HPDE6-E6E7 (cell line): ENCODE measurements at regions not wholly inside any gene's neighbourhood (a gene's known extent, or its start where the extent isn't known, plus 50 kb on each side); places are given as distances from the start of the nearest gene placed in this dataset.
"Not testable (repeated sequence)": the region's sequence is repeated elsewhere in the genome, so short reads cannot be mapped to it uniquely, and the experiment has no call there.

Experiments
- DNase-seq: peaks from one replicate; pipeline ENCODE4 v3.0.0; 2011; ENCODE audit warnings: missing footprints; ENCODE audit errors: extremely low spot score

DNA sequence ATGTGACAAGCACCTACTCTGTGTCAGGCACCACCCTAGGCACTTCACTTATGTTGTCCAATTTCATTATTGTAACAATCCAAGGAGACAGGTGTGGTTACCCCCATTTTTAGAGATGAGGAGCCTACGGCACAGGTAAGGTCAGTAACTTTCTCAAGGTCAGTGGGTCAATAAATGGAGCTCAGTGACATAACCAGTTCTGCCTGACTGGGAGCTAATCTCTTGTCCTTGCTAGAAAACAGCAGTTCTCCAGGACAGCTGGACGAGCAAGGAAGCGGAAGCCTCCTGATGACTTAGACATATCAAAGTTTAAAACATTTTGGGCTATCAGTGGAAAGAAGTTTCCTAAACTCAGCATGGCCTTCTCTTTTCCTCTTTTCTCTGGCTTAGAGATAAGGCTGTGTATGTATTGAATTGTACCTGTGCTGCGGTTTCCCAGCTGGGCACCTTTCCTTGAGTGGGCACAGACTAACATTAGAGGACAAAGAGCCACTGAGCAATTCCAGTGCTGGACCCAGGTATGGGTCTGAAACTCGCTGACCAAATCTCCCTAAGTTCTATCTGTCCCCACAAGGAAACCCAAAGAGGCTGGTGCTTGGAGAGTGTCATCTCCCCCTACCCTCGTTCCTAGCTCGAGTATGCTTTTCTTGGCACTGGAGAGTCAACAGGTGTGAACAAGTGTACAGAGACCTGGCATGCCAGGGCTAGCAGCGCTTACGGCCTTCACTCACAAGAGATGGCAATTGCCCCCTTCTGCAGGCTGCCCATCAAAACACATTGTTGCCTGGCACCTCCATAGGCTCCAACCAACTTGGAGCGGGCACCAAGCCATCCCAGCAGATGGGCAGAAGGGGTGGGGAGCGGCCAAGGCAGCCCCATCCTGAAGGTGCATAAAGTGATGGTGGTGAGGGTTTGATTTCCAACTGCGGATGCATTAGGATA, 456.1 kb upstream of the PROX1 start:
- no peak for DNase-seq

DNA sequence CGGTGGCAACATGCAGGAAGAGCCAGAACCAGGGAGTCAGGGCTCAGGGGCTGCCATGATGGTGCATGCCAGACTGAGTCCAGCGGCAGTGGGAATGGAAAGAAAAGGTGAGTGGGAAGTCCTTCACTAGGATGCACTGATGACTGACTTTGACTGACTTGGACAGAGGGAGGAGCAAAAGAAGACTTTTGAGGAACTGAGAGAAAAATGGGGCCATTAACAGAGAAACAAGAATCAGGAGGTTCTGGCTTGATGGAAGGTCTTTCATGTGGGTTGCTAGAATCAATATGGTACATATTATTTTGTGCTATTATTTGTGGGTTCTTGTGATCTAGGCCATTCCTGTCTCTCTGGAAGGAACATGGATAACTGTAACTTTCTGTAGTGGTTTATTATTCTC, 454.6 kb upstream of the PROX1 start:
- no peak for DNase-seq

DNA sequence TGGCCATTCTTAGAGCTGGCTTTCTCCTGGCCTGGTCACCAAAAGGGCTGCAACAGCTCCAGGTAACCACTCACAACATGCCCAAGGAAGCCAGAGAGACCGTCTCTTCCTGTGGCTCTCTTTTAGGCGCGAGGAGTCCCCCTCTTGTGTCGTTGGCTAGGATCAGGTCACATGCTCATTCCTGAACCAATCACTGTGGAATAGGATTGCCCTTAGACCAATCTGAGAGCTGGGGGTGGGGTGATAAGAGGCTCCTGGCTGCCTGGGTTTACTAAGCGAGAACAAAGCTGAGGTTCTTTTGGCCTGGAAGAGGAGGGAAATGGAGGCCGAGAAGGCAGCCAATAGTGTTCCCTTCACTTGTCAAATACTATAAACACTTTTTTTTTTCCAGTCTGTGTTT, 452.1 kb upstream of the PROX1 start:
- DNase-seq, result no peak

DNA sequence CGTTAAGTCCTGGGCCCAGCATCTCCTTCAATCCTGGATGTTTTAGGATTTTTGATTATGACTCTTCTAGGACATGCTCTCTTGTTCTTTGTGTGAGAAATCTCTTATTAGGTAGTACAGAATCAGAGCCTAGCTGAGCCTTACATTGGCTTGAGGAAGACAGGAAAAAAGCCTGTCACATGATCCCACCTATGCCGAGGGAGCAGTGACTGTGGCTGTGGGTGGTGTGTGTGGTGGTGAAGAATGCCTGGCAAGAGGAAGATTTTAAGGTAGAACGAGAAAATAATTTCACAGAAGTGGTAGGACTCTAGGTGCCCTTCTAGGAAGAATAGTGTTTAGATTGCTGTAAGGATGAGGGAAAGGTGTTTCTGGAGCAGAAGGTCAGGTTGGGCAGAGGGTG, 449.5 kb upstream of the PROX1 start:
- DNase-seq, result no peak

DNA sequence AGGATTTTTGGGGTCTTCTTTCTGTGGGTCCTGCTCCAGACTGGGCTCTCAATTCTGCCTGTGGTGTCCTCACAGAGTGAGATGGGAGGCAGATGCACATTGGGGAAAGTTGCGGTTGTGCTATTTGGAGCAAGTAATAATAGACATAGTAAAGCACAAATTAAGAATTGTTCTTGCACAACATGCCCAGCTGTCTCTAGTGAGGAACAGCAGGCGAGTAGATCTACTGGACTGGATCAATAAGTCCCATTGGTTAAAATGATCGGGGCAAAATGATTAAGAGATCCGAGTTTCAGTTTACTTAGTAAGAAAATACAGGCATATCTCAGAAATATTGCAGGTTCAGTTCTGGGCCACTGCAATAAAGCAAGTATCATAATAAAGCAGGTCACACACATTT, 448.3 kb upstream of the PROX1 start:
- DNase-seq, result no peak

DNA sequence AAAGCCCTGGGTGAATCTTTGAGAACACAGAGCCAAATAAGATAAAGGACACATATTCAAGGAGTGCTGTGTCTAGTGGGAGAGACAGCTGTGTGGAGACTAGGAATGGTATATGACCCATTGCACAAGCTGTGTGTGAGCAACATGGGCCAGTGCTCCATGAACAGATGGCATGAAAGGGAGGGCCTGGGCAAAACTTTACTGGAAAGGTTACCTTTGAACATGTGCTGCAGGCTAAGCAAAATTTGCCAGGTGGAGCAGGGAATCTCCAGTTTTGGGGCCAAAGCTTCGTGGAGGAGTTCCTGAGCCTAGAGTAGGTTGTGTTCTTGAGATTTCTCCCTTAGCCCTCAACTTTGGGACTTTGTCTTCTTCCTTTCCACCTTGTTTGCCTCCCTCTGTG, 446.1 kb upstream of the PROX1 start:
- no peak for DNase-seq

DNA sequence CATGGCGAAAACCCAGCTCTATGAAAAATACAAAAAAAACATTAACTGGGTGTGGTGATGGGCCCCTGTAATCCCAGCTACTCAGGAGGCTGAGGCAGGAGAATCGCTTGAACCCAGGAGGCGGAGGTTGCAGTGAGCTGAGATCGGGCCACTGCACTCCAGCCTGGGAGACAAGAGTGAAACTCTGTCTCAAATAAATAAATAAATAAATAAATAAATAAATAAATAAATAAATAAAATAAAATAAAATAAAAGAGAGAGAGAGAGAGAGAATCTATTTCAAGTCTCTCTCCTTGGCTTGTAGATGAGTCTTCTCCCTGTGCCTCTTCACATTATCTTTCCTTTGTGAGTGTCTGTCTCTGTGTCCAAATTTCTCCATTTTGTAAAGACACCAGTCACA, 442.6 kb upstream of the PROX1 start:
- DNase-seq, result not testable (repeated sequence)

DNA sequence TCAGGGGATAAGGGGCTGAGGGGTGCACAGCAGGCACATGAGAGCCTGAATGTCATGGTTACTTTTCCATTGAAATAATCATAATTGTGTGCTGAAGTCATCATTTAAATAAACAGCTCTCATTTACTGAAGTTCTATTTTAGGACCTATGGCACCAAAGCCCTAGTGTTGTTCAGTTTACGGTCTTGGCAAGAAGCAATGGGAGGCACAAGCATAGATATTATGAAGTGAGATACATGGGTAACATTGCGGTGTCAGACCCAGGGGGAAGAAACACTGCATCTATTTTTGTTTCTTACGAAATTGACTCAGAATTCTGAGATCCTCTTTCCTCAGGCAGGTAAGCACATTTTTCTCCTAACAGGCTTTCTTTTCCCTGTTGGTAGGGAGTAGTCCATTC, 437.8 kb upstream of the PROX1 start:
- DNase-seq, result no peak

DNA sequence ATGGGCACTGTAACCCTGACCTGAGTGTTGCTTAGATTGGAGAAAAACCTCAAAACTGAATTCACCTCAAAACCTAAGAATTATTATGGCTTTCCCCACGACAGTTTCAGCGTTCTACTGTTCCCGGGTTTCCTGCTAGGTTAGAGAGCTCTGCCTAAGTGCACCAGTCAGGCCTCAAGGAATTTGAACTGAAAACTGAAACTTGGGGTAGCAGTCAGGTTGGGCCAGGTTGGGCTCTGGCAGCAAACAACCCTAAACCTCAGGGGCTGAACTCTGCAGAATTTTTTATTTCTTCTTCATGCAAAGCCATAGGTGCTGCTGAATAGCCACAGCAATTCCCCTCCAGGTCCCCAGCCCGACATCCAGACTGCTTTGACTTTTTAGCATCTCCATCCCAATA, 437.0 kb upstream of the PROX1 start:
- DNase-seq, result no peak

DNA sequence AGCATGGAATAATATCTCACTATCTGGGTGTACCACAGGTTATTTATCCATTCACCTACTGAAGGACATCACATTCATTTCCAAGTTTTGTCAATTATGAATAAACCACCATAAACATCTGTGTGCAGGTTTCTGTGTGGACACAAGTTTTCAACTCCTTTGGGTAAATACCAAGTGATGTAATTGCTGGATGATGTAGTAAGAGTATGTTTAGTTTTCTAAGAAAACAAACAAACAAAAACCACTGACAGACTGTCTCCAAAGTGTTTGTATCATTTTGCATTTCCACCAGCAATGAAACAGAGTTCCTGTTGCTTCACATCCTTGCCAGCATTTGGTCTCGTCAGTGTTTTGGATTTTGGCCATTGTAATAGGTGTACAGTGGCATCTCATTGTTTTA, 435.7 kb upstream of the PROX1 start:
- no peak for DNase-seq

DNA sequence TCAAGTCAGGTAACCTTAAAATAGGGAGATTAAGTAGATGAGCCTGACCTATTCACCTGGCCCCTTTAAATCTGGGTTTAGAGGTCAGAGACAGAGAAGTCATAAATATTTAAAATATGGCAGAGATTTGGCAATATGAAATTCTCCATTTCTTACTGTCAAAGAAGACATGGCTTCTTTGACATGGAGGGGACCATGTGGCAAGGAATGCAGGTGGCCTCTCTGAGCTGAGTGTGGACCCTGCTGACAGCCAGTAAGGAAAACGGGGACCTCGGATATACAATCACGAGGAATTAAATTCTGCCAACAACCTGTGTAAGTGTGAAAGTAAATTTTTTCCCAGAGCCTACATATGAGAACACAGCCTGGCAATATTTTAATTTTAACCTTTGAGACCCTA, 427.5 kb upstream of the PROX1 start:
- DNase-seq, result no peak

DNA sequence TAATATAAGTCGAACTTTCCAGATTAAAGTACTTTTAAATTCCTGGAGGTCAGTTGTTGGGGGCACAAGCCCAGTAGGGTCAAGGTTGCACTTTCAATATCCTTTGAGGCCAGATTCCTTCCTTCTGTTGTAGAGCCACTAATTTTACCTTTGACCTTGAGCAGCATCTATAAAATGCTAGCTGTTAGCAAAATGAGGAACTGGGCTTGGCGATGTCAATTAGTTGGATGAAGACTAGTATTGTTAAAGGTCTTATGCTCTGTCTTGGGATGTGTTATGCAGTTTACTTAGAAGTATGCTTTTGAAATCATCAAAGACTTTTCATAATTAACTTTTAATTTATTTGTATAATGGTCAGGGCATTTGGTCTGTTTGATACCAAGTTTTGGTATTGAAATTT, 425.9 kb upstream of the PROX1 start:
- no peak for DNase-seq

DNA sequence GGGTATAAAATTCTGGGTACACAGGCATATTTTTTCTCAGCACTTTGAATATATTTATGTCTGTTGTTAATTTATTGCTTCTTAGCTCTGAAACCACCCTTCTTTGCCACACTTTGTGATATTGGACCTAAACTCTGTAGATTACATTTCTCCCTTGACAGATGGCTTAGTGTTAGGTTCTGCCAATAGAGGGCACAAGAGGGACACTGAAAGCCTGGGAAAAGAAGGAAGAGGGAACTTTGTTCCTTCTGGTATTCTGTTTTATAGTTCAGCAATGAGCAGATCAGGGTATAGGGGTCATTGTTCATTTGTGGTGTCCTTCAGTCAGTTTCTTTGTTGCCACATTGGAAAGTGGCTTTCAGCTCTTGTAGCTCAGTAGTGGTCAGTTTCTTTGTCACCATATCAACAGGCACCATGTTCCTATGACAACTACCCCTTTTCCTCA, 423.5 kb upstream of the PROX1 start:
- DNase-seq, result no peak

DNA sequence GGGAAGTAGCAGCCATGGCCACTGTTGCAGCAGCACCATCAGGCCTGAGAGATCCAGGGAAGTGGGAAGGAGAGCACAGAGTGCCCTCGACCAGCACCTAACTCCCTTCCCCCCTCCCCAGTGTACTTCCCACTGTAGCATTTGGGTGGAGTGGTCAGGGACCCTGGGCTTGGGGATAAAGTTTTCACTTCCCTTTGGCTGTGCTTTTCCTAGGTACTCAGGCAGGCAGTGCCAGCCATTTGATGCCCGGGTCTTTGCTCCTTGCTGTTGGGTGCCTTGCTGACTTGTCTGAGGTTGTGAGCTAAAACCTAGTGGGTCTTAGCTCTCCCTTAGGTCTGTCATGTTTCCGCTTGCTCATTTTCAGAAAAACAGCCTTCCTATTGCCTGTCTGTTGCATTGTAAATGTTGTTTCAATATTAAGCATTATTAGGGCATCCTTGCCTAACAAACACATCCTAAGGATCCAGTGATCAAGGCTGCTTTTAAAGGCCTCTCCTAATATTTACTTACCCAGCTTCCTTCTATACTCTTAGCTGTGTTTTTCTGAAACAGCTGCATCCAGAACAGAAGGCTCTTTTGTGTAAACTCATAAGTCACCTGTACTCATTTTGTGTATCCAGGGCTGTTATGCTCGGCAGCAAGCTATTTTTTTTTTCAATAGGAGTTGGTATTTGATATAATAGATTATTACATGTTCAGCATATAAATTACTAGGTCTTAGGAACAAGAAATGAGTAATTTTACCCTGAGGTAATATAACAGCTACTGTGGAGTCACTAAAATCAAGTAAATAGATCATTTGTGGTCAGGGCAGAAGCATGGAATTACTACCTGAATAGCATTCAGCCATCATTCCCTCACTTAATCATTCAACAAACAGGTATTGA, 418.6 kb upstream of the PROX1 start:
- DNase-seq, result no peak

DNA sequence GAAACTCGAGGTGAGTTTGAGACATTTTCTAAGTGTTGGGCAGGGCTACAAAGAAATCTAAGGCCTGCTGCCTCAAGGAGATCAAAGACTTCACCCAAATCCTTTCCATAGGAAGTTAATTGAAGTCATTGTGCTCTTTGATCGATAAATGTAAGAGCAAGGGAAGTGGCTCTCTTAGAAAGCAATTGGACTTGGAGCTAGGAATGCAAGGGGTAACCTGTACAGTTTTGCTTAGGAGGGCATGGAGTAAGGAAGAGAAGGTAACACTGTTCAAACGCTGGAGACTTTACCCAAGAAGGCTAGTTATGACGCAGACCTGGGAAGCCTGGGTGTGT, 418.0 kb upstream of the PROX1 start:
- DNase-seq, result no peak

DNA sequence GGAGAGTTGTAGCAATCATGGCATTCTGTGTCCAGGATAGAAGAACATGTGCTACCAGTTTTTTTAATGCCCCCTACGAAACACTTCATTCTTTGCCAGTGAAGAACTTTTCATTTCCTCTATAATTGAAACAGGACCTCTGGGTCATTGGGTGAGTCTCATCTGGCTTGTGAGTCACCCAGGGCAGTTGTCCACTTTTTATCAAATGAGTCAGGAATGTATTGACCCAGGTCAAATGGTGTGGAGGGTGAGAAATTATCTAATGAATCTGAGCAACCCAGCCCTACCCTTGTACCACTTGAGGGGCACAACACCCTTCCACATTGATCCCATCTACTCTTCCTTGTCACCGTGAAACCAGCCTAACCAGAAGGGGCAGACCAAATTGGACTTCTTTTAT, 417.3 kb upstream of the PROX1 start:
- DNase-seq, result no peak

DNA sequence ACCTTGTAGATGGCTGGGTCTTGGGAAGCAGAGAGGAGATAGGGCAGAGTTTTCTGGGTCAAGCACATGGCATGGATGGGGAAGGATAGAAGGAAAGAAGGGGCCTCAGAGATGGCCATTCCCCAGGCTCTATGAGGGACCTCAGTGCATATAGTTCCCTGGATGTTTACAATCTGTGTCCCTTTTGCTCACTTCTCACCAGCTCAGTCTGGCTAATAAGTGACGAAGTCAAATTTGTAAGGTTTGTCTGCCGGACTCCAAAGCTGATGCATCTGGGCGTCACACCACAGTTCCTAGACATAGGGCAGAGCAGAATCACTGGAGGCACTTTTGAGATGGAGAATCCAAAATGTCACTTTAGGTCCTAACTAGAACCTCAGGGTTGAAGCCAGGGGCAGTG, 416.4 kb upstream of the PROX1 start:
- no peak for DNase-seq

DNA sequence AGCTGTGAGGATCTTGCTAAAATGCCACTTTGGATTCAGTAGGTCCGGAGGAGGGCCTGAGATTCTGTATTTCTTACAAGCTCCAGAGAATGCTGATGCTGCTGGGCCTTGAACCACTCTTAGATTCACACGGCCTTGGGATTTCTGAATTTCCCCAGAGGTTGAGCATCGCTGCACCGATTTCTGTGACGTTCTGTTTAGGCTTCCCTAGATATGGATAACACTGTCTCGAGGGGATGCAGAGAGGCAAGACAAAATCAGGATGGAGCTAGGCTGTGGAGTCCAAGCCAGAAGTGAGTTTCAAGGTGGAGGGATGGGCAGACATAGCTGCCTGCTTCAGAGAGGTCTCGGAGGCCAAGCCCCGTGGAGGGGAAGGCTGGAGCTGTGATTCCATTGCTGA, 415.9 kb upstream of the PROX1 start:
- DNase-seq, result no peak

DNA sequence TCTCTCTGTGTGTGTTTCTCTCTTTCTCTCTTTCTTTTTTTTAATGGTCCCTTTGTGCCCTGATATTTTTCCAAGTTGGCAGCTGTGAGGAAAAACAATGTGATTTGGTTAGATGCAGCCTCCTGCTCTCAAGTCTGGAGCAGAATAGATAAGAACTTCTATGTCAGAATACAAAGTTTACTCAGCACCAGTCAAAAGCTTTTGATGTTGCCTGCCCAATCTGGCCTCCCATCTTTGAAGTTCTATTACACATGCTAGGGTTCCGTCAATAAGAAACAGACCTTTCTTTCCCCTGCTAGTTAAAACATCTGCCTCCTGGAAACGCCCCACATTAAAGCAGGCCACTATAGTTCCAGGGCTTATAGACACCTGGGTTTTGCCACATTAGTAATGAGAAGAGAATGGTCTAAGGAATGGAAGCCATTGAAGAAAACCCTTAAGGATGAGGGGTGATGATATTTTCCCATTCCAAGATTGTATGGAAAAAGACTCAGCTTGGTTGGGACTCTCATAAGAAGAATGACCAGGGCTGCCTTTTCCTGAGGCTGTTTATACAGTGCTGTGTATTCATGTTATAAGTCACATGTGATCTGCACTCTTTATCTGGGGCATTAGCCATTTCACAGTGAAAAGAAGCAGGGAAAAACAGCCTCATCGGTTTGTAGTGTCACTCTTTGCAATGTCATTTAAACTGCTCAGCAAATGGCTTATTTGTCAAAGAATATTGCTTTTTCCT, 414.7 kb upstream of the PROX1 start:
- no peak for DNase-seq

DNA sequence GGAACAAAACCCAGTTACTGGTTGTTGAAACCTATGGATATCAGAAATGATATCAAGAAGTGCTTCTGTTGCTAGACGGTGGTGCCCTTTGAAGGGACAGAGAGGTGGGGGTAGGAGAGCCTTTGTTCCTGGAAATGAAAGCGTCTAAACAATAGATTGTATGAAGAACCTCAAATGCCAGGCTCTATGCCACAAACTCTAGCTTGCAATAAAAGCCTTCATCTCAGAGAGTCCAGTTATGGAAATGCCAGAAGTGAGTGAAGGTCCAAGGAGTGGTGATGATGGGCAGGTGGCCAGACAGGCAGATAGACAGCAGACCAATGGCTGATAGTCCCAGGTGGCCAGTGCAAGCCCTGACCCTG, 414.1 kb upstream of the PROX1 start:
- DNase-seq, result no peak

DNA sequence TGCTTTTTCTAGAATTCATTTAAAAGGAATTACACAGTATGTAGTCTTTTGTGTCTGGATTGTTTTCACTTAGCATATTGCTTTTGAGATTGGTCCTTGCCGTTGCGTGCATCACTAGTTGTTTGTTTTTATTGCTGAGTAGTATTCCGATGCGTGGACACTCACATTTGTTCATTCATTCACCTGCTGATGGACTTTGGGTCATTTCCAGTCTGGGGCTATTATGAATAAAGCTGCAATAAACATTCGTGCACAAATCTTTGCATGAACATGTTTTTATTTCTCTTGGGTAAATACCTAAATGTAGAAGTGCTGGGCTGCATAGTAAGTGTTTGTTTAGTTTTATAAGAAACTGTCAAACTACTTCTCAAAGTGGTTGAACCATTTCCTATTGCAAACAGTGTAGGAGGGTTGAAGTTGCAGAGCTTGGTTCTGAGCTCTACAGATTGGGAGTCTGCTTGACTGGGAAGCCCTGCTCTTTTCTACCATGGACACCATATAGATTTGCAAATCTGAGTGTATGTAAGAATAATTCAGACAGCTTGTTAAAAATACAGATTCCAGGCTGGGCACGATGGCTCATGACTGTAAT, 404.7 kb upstream of the PROX1 start:
- DNase-seq, result no peak

DNA sequence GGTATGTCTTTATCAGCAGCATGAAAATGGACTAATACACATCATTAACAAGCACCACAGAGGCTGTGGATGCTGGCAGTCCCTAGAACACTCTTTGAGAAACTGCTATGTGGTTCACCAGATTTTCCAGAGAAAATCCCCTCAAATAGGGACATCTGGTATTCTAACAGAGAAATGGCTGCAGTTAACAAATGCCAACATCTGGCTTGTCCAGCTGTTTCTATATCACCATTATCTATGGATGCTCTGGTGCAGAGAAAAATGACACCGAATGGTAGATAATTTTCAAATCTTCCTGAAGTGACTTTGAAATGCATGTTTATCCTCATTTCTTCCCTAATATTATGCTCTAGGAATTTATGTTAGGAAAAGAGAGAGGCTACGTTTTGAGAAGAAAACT, 403.5 kb upstream of the PROX1 start:
- no peak for DNase-seq
